ENCODE measurements at regions not wholly inside any gene's neighbourhood (a gene's known extent, or its start where the extent isn't known, plus 50 kb on each side); places are given as distances from the start of the nearest gene placed in this dataset.

- Histone ChIP-seq H3K27me3 (replicated peaks) (no peaks in the 10 kb centered on the region), H3K4me3 (ENCODE audit: low read depth, low read length) (no peak overlapping the region), H3K36me3 (replicated peaks) (no peaks in the 10 kb centered on the region), H3K27ac (no peak overlapping the region)
- DNase-seq, result no peak
- no peak for TF ChIP-seq CTCF (IDR thresholded peaks at IDR 0.05; ENCODE audit: low read depth, low read length, missing control alignments)
- in situ Hi-C loops (cut with HindIII; ENCODE audit: low pct_ligation_motif_present, low sequenced_read_pairs), result no loop called here
Measured at GRCh38 chr10:113219446-113219845, 269.4 kb downstream of the TCF7L2 start.

- H3K4me3 ChIP-seq (ENCODE audit: low read depth, low read length), result no peak overlapping the region
- DNase-seq, result no peak
- no peak overlapping the region for H3K27ac ChIP-seq
- no peaks in the 10 kb centered on the region for H3K27me3 ChIP-seq (replicated peaks)
- peak; percentile 4 for TF ChIP-seq CTCF (IDR thresholded peaks at IDR 0.05; ENCODE audit: low read depth, low read length, missing control alignments)
- no peaks in the 10 kb centered on the region for H3K36me3 ChIP-seq (replicated peaks)
- in situ Hi-C loops (cut with HindIII; ENCODE audit: low pct_ligation_motif_present, low sequenced_read_pairs), result no loop called here
Measured at GRCh38 chr10:113221756-113222168, 271.7 kb downstream of the TCF7L2 start.

- no peak for DNase-seq
- Histone ChIP-seq H3K36me3 (replicated peaks) (no peaks in the 10 kb centered on the region), H3K4me3 (ENCODE audit: low read depth, low read length) (no peak overlapping the region), H3K27me3 (replicated peaks) (no peaks in the 10 kb centered on the region), H3K27ac (no peak overlapping the region)
- TF ChIP-seq CTCF (IDR thresholded peaks at IDR 0.05; ENCODE audit: low read depth, low read length, missing control alignments), result no peak
- in situ Hi-C loops (cut with HindIII; ENCODE audit: low pct_ligation_motif_present, low sequenced_read_pairs), result no loop called here
Measured at GRCh38 chr10:113222207-113222606, 272.2 kb downstream of the TCF7L2 start.

- no peak for DNase-seq
- in situ Hi-C loops (cut with HindIII; ENCODE audit: low pct_ligation_motif_present, low sequenced_read_pairs), result no loop called here
- no peak for TF ChIP-seq CTCF (IDR thresholded peaks at IDR 0.05; ENCODE audit: low read depth, low read length, missing control alignments)
Measured at GRCh38 chr10:113225364-113225763, 275.3 kb downstream of the TCF7L2 start.

GRCh38 chr10:113225903-113226302 lies 275.9 kb downstream of the TCF7L2 start:
- no peaks in the 10 kb centered on the region for H3K27me3 ChIP-seq (replicated peaks)
- TF ChIP-seq CTCF (IDR thresholded peaks at IDR 0.05; ENCODE audit: low read depth, low read length, missing control alignments), result no peak
- in situ Hi-C loops (cut with HindIII; ENCODE audit: low pct_ligation_motif_present, low sequenced_read_pairs), result no loop called here
- H3K27ac ChIP-seq, result no peak overlapping the region
- no peak overlapping the region for H3K4me3 ChIP-seq (ENCODE audit: low read depth, low read length)
- DNase-seq, result no peak
- H3K36me3 ChIP-seq (replicated peaks), result no peaks in the 10 kb centered on the region

More at GRCh38 chr10:113225364-113225763, 275.3 kb downstream of the TCF7L2 start:
- Histone ChIP-seq H3K27ac (no peak overlapping the region), H3K4me3 (ENCODE audit: low read depth, low read length) (no peak overlapping the region), H3K36me3 (replicated peaks) (no peaks in the 10 kb centered on the region), H3K27me3 (replicated peaks) (no peaks in the 10 kb centered on the region)

GRCh38 chr10:113226399-113226798 lies 276.4 kb downstream of the TCF7L2 start:
- no peak overlapping the region for H3K4me3 ChIP-seq (ENCODE audit: low read depth, low read length)
- in situ Hi-C loops (cut with HindIII; ENCODE audit: low pct_ligation_motif_present, low sequenced_read_pairs), result no loop called here
- no peaks in the 10 kb centered on the region for H3K27me3 ChIP-seq (replicated peaks)
- no peaks in the 10 kb centered on the region for H3K36me3 ChIP-seq (replicated peaks)
- DNase-seq, result no peak
- no peak overlapping the region for H3K27ac ChIP-seq
- TF ChIP-seq CTCF (IDR thresholded peaks at IDR 0.05; ENCODE audit: low read depth, low read length, missing control alignments), result no peak

All from brain microvascular endothelial cell (primary cell).